SKM-1 (cell line): ENCODE measurements at regions not wholly inside any gene's neighbourhood (a gene's known extent, or its start where the extent isn't known, plus 50 kb on each side); places are given as distances from the start of the nearest gene placed in this dataset.

Source experiments
- DNase-seq: peaks from one replicate; lab custom pipeline; 2025; ENCODE audit not compliant: unreplicated experiment; lab: John Stamatoyannopoulos, UW

- DNase-seq, result no peak
Measured at GRCh38 chr11:134753771-134754520, 341.9 kb upstream of the B3GAT1 start.

GRCh38 chr11:134752964-134753770 is 341.1 kb upstream of the B3GAT1 start:
- no peak for DNase-seq

GRCh38 chr11:134752526-134752925 is 340.5 kb upstream of the B3GAT1 start:
- no peak for DNase-seq

- no peak for DNase-seq
Measured at GRCh38 chr11:134751766-134752165, 339.7 kb upstream of the B3GAT1 start.

- DNase-seq, result no peak
Measured at GRCh38 chr11:134751031-134751585, 339.1 kb upstream of the B3GAT1 start.

- DNase-seq, result no peak
Measured at GRCh38 chr11:134750619-134751018, 338.6 kb upstream of the B3GAT1 start.

GRCh38 chr11:134749040-134749839 is 337.2 kb upstream of the B3GAT1 start:
- DNase-seq, result no peak

GRCh38 chr11:134746609-134747008 is 334.6 kb upstream of the B3GAT1 start:
- no peak for DNase-seq

- DNase-seq, result no peak
Measured at GRCh38 chr11:134745456-134745855, 333.4 kb upstream of the B3GAT1 start.

GRCh38 chr11:134743820-134744195 is 331.8 kb upstream of the B3GAT1 start:
- DNase-seq, result no peak

DNA sequence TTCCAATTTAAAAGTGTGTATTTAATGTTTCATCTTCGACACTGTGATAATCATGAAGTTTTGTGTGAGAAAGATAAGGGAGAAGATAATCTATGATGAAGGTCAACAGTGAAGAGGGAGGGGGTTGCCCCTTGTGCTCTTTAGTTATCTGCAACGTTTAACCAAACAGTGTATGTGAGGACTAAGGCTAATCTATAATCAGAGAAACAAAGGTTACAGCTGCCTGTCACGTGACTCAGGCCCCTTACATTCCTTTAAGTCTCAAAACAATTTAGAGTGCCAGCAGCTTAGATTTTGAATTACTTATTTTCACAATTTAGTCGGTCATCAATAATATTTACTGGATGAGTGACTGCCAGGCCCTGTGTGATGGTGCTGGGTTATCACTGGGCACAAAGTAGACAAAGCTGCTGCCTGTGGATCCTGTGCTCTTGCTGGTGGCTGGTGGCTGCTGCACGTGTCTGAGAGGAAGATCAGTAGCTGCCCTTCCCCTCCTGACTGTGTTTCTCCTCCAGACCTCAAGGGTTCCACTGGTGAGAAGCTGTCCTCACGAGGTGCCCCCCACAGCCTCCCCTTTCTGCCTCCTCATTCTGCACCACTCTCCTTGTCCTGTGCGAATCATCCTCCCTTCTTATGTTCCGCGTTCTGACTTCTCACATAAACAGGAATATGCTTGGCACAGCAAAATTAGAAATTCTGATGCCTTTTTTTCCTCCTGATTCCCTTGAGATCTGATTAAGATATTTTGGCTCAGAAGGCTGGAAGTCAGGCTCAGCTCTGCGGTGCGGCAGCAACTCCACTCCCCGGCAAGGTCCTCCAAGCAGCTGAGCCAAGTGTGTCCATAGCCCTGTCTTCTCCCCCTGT is 331.1 kb upstream of the B3GAT1 start:
- DNase-seq, result no peak

DNA sequence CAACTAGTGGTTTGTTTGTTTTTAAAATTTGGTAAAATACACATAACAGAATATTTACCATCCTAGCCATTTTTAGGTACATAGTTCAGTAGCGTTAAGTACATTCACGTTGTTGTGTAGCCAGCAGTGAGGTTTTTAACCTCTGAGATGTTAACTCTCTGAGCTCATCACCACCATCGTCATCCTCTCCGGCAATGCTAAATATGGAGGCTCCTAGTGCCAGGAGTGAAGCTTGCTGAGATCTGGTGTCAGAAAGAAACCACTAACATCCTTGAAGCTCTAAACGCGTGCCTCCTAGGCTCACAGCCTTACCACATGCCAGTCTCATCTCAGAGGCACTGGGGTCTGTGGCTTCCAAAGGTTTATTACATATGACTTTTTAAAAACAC is 330.2 kb upstream of the B3GAT1 start:
- DNase-seq, result no peak

GRCh38 chr11:134741453-134742223 is 329.6 kb upstream of the B3GAT1 start:
- no peak for DNase-seq

GRCh38 chr11:134740590-134741261 is 328.7 kb upstream of the B3GAT1 start:
- no peak for DNase-seq

DNA sequence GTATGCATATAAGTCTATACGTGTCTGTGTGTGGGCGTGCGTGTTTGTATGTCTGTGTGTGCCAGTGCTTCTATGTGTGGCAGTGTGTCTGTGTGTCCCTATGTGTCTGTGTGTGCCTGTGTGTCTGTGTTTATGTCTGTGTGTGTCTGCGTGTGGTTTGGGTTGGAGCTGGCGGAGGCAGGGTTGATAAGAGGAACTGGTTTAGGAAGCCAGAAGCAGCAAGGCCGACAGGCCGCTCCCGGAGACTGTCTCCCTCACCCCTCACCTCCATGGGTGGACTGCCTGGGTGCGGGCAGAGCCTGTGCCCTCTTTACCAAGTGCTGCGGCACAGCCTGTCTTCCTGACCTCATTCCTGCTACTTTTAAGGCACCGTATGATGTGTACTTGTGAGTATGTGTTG is 327.1 kb upstream of the B3GAT1 start:
- DNase-seq, result no peak

GRCh38 chr11:134738581-134738980 is 326.5 kb upstream of the B3GAT1 start:
- DNase-seq, result no peak

DNA sequence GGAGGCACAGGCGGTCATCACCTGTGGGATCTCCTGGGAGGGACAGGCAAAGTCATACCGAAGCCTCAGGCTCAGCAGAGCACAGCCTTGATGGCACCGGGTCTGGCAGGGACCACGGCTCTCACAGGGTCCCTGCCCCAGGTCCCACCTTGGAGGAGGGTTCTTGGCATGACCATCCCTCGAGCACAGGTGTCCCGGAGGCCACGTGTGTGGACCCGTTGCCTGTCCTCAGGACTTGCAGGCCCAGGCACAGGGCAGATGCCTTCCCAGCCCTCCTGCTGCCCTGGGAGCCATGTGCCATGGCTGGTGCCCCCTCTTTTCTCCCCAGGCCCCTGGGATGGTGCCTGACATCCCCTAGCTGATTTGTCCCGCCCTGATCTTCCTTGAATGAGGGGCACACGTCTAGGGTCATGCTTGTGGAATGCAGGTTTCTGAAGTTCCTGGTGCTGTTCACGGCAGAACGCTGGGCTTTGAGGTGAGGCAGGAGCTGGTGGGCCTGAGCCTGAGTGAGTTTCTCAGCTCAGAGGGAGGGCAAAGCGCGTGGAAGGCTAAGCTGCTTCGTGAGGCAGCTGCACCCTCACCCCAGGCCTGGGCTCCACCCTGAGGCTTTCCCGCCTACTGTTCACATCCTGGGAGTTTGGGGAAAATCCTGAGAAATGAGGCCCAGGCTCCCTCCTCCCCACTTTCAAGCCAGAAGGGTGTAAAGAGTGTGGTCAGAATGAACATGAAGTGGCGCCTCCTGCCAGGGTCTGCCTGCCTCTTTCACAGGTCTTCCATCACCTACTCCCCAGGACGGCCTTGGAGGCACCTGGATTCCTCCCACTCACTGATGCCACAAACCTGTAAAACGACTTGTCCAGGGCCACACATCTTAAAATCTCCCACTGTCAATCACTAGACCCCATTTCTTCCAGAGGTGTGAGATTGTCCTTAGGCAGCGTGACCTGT is 325.8 kb upstream of the B3GAT1 start:
- no peak for DNase-seq
